Testis (tissue), 2 donors: ENCODE measurements at regions not wholly inside any gene's neighbourhood (a gene's known extent, or its start where the extent isn't known, plus 50 kb on each side); places are given as distances from the start of the nearest gene placed in this dataset.

Source experiments
- POLR2A ChIP-seq: fragments of 450-650 bp; IDR thresholded peaks from one replicate; pipeline ENCODE4 v1.6.1; 2017; ENCODE audit warnings: antibody characterized with exemption, mild to moderate bottlenecking, moderate library complexity
- TF ChIP-seq, protein P1 (sequence below), 3 experiments: fragments of 450-650 bp in 2 of 3; fragments of 200-600 bp in 1 of 3; sonication (generic) in 1 of 3; IDR thresholded peaks; one replicate each; pipeline ENCODE4 v1.5.1; 2016 to 2019; ENCODE audit warnings: antibody characterized with exemption in 3 of 3, mild to moderate bottlenecking in 2 of 3, moderate library complexity in 1 of 3

GRCh38 chr3:161939918-161940620 lies 443.5 kb downstream of the OTOL1 start:
- TF ChIP-seq POLR2A, result no peak
- TF ChIP-seq, protein P1, sequence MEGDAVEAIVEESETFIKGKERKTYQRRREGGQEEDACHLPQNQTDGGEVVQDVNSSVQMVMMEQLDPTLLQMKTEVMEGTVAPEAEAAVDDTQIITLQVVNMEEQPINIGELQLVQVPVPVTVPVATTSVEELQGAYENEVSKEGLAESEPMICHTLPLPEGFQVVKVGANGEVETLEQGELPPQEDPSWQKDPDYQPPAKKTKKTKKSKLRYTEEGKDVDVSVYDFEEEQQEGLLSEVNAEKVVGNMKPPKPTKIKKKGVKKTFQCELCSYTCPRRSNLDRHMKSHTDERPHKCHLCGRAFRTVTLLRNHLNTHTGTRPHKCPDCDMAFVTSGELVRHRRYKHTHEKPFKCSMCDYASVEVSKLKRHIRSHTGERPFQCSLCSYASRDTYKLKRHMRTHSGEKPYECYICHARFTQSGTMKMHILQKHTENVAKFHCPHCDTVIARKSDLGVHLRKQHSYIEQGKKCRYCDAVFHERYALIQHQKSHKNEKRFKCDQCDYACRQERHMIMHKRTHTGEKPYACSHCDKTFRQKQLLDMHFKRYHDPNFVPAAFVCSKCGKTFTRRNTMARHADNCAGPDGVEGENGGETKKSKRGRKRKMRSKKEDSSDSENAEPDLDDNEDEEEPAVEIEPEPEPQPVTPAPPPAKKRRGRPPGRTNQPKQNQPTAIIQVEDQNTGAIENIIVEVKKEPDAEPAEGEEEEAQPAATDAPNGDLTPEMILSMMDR (IDR thresholded peaks at IDR 0.05), result no peak
